ENCODE measurements at regions not wholly inside any gene's neighbourhood (a gene's known extent, or its start where the extent isn't known, plus 50 kb on each side); places are given as distances from the start of the nearest gene placed in this dataset.

DNA sequence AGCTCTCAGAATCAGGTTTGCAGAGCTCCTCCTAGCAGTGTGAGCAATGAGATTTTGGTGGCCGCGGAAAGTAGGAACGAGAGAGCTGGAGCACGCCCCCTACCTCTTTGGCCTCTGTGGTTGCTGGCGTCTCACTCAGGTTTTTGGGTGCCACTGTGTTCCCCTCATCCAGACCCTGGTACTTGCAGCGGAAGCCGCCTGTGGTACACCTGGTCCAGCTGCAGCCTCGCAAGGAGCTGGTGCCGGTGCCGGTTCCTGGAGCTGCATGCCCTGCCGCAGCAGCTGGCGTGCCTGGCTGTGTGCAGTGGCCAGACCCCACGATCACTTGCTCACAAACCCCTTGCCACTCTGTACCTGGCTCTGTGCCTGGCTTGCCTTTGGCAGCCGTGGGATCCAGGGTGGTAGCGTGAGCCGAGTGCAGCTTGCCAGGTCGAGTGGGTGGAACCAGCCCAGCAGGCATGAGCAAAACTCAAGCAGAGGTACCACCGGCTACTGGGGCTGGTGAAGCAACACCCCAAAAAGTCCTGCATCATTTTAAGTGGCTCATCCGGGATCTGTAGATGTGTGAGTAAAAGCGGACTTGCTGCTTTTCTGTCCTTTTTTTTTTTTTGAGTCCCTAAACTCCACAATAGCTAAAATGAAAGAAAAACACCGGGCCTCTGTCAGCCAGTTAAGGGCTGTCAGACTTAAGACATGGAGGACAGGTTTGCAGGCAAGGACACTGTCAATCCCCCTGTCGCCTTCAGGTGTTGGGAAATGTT is 844.9 kb downstream of the KCNT2 start:
- ChIA-PET POLR2A (no interaction called here), CTCF (interaction anchor here (1.5 kb wide), 1 partner anchor 8 kb away, joined by 4 read pairs; no protein-coding TSS in a partner anchor)
- TF ChIP-seq, protein P1, sequence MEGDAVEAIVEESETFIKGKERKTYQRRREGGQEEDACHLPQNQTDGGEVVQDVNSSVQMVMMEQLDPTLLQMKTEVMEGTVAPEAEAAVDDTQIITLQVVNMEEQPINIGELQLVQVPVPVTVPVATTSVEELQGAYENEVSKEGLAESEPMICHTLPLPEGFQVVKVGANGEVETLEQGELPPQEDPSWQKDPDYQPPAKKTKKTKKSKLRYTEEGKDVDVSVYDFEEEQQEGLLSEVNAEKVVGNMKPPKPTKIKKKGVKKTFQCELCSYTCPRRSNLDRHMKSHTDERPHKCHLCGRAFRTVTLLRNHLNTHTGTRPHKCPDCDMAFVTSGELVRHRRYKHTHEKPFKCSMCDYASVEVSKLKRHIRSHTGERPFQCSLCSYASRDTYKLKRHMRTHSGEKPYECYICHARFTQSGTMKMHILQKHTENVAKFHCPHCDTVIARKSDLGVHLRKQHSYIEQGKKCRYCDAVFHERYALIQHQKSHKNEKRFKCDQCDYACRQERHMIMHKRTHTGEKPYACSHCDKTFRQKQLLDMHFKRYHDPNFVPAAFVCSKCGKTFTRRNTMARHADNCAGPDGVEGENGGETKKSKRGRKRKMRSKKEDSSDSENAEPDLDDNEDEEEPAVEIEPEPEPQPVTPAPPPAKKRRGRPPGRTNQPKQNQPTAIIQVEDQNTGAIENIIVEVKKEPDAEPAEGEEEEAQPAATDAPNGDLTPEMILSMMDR (IDR thresholded peaks at IDR 0.05; ENCODE audit: control extremely low read depth, extremely low read depth, low read depth, missing control alignments): no peak
- no peak for DNase-seq (ENCODE audit: extremely low spot score)

DNA sequence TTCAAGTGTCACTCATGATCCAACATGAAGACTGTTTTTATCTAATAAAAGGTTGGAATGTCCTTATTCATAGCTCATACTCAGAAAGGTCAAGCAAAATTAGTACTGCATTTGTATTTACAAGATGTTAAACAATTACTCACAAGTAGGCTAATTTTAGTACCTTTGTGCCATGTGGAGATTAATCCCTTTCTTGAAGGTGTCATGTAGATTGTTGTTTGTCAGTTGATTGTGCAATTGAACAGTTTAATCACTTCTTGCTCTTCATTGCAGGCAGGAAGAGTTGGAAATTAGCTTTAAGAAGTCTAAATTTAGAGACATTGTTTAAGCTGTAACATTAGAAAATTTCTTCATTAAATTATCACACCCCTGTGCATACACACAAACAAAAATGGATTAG is 847.1 kb downstream of the KCNT2 start:
- no peak for DNase-seq (ENCODE audit: extremely low spot score)
- POLR2A ChIA-PET: no interaction called here
- CTCF ChIA-PET: no interaction called here
- TF ChIP-seq, protein P1 (IDR thresholded peaks at IDR 0.05; ENCODE audit: control extremely low read depth, extremely low read depth, low read depth, missing control alignments): no peak

DNA sequence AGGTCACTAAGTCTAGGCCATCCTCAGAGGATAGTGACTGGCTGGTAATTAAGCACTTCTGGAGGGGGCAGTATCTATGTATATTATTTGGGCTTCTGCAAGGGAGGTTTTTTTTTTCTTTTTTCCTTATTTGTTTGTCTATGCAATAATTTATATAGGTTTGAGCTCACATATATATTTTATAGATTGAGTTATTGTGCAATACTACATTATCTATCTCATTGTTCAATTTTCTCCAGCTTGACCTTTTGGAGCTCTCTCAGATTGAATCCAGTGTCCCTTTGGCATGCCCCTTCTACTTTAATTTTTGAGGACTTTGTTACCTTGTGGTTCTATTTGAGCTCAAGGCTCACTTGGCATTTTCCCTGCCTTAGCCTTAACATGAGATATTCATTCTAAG is 852.1 kb downstream of the KCNT2 start:
- no peak for DNase-seq (ENCODE audit: extremely low spot score)
- TF ChIP-seq, protein P1 (IDR thresholded peaks at IDR 0.05; ENCODE audit: control extremely low read depth, extremely low read depth, low read depth, missing control alignments): no peak
- POLR2A ChIA-PET: no interaction called here
- CTCF ChIA-PET: interaction anchor here (1.0 kb wide), 1 partner anchor 14 kb away, joined by 3 read pairs; no protein-coding TSS in a partner anchor

DNA sequence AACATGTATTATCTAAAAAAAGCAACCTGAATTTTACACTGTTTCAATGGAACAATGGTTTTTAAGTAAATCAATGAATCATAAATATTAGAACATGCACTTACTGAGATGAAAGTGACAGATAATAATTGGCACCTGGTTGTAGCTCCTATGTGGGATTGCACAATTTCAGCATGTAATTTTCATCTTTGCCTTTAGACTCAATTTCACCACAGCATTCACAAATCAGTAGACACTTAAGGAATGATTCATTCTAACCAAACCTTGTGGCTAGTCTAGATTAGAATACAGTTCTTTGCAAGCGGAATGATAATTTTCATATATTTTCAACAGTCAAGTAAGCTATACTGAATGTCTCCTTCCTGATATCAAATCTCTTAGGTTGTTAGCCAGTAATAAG is 853.4 kb downstream of the KCNT2 start:
- ChIA-PET POLR2A (no interaction called here), CTCF (no interaction called here)
- no peak for DNase-seq (ENCODE audit: extremely low spot score)
- TF ChIP-seq, protein P1 (IDR thresholded peaks at IDR 0.05; ENCODE audit: control extremely low read depth, extremely low read depth, low read depth, missing control alignments): no peak

DNA sequence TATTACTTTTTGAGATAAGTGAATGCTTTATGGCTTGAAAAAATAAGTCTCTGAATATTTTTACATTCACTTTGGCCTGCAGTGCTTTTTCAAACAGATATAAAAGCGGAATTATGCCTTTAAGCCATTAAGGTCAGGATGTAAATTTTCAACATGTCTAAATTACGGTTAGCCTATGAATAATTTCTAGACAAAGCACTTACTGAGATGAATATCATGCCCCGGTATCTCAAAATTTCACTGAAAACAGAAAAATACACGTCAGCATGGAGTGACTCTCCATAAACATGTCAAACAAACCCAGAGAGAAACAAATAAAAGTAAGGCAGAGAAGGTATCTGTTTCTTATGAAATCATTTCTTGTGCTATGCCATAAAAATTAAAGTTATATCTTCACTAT is 853.9 kb downstream of the KCNT2 start:
- POLR2A ChIA-PET: no interaction called here
- no peak for DNase-seq (ENCODE audit: extremely low spot score)
- TF ChIP-seq, protein P1 (IDR thresholded peaks at IDR 0.05; ENCODE audit: control extremely low read depth, extremely low read depth, low read depth, missing control alignments): no peak
- CTCF ChIA-PET: no interaction called here

DNA sequence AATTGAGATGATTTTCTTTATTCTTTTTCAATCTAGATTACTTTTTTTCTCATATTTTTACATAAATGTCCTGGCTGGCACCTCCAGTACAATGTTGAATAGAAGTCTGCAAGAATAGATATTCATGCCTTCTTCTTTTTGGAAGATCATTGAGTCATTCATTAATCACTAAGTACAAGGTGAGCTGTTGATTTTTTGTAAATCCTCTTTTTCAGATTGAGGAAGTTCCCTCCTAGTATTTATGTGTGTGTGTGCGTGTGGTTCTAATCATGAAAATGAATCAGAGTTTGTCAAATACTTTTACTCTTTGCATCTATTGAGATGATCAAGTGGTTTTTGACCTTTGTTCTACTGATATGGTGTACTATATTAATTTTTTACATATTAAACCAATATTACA is 859.3 kb downstream of the KCNT2 start:
- POLR2A ChIA-PET: no interaction called here
- TF ChIP-seq, protein P1 (IDR thresholded peaks at IDR 0.05; ENCODE audit: control extremely low read depth, extremely low read depth, low read depth, missing control alignments): no peak
- CTCF ChIA-PET: no interaction called here
- DNase-seq (ENCODE audit: extremely low spot score): no peak

All from GM10248 (cell line).